Jurkat, Clone E6-1 (cell line): ENCODE measurements at regions not wholly inside any gene's neighbourhood (a gene's known extent, or its start where the extent isn't known, plus 50 kb on each side); places are given as distances from the start of the nearest gene placed in this dataset.
"Not testable (repeated sequence)": the region's sequence is repeated elsewhere in the genome, so short reads cannot be mapped to it uniquely, and the experiment has no call there.

ENCODE experiments used
- DNase-seq: peaks from one replicate; pipeline ENCODE4 v3.0.0-alpha.2; 2011; ENCODE audit warnings: low read depth, low spot score
- H3K4me3 ChIP-seq: 2 replicates; pipeline ENCODE4 v1.5.1; 2011; ENCODE audit warnings: mild to moderate bottlenecking, low read length, control low read depth, moderate library complexity

- no peak overlapping the region for H3K4me3 ChIP-seq
- DNase-seq, result no peak
These were observed 559.8 kb upstream of the SLC35B3 start for GRCh38 chr6:8995156-8995555.

GRCh38 chr6:8993111-8993510 lies 557.8 kb upstream of the SLC35B3 start:
- no peak overlapping the region for H3K4me3 ChIP-seq
- DNase-seq, result no peak

- H3K4me3 ChIP-seq, result no peak overlapping the region
- no peak for DNase-seq
These were observed 556.5 kb upstream of the SLC35B3 start for GRCh38 chr6:8991844-8992243.

- no peak overlapping the region for H3K4me3 ChIP-seq
- no peak for DNase-seq
These were observed 554.7 kb upstream of the SLC35B3 start for GRCh38 chr6:8990075-8990474.

- H3K4me3 ChIP-seq, result no peak overlapping the region
- DNase-seq, result peak; percentile 20
These were observed 547.9 kb upstream of the SLC35B3 start for GRCh38 chr6:8983202-8983688.

GRCh38 chr6:8982668-8983067 lies 547.3 kb upstream of the SLC35B3 start:
- no peak overlapping the region for H3K4me3 ChIP-seq

GRCh38 chr6:8973395-8973794 lies 538.0 kb upstream of the SLC35B3 start:
- no peak for DNase-seq
- H3K4me3 ChIP-seq, result no peak overlapping the region

More at GRCh38 chr6:8982668-8983067, 547.3 kb upstream of the SLC35B3 start:
- DNase-seq, result no peak

GRCh38 chr6:8969747-8970146 lies 534.4 kb upstream of the SLC35B3 start:
- DNase-seq, result no peak
- H3K4me3 ChIP-seq, result no peak overlapping the region

- DNase-seq, result no peak
- no peak overlapping the region for H3K4me3 ChIP-seq
These were observed 523.7 kb upstream of the SLC35B3 start for GRCh38 chr6:8958894-8959511.

- DNase-seq, result no peak
- H3K4me3 ChIP-seq, result no peak overlapping the region
These were observed 518.0 kb upstream of the SLC35B3 start for GRCh38 chr6:8953310-8953709.

GRCh38 chr6:8948733-8949132 lies 513.4 kb upstream of the SLC35B3 start:
- no peak overlapping the region for H3K4me3 ChIP-seq
- no peak for DNase-seq

- H3K4me3 ChIP-seq, result no peak overlapping the region
- DNase-seq, result no peak
These were observed 512.6 kb upstream of the SLC35B3 start for GRCh38 chr6:8947900-8948299.

- no peak overlapping the region for H3K4me3 ChIP-seq
- DNase-seq, result no peak
These were observed 509.2 kb upstream of the SLC35B3 start for GRCh38 chr6:8944548-8944947.

- DNase-seq, result no peak
- no peak overlapping the region for H3K4me3 ChIP-seq
These were observed 507.7 kb upstream of the SLC35B3 start for GRCh38 chr6:8943073-8943472.

GRCh38 chr6:8941577-8941976 lies 506.2 kb upstream of the SLC35B3 start:
- DNase-seq, result no peak
- H3K4me3 ChIP-seq, result no peak overlapping the region

- DNase-seq, result no peak
- no peak overlapping the region for H3K4me3 ChIP-seq
These were observed 505.0 kb upstream of the SLC35B3 start for GRCh38 chr6:8940356-8940755.

GRCh38 chr6:8939615-8940014 lies 504.3 kb upstream of the SLC35B3 start:
- no peak overlapping the region for H3K4me3 ChIP-seq
- DNase-seq, result no peak

- H3K4me3 ChIP-seq, result no peak overlapping the region
- DNase-seq, result no peak
These were observed 499.0 kb upstream of the SLC35B3 start for GRCh38 chr6:8934318-8934717.

- no peak for DNase-seq
- H3K4me3 ChIP-seq, result no peak overlapping the region
These were observed 494.7 kb upstream of the SLC35B3 start for GRCh38 chr6:8930009-8930408.

- DNase-seq, H3K4me3 ChIP-seq: not testable (repeated sequence)
These were observed 484.9 kb upstream of the SLC35B3 start for GRCh38 chr6:8920244-8920643.

- no peak overlapping the region for H3K4me3 ChIP-seq
- no peak for DNase-seq
These were observed 482.9 kb upstream of the SLC35B3 start for GRCh38 chr6:8918196-8918595.
